ENCODE measurements at regions not wholly inside any gene's neighbourhood (a gene's known extent, or its start where the extent isn't known, plus 50 kb on each side); places are given as distances from the start of the nearest gene placed in this dataset.

GRCh38 chr9:23232831-23233230 is 593.2 kb downstream of the ELAVL2 start:
- TF ChIP-seq, protein P1, sequence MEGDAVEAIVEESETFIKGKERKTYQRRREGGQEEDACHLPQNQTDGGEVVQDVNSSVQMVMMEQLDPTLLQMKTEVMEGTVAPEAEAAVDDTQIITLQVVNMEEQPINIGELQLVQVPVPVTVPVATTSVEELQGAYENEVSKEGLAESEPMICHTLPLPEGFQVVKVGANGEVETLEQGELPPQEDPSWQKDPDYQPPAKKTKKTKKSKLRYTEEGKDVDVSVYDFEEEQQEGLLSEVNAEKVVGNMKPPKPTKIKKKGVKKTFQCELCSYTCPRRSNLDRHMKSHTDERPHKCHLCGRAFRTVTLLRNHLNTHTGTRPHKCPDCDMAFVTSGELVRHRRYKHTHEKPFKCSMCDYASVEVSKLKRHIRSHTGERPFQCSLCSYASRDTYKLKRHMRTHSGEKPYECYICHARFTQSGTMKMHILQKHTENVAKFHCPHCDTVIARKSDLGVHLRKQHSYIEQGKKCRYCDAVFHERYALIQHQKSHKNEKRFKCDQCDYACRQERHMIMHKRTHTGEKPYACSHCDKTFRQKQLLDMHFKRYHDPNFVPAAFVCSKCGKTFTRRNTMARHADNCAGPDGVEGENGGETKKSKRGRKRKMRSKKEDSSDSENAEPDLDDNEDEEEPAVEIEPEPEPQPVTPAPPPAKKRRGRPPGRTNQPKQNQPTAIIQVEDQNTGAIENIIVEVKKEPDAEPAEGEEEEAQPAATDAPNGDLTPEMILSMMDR (conservative IDR thresholded peaks at IDR 0.05 in 1 of 2, IDR thresholded peaks at IDR 0.05 in 1 of 2; ENCODE audit: extremely low read depth in 1 of 2, insufficient read depth in 1 of 2, low read depth in 1 of 2, low read length in 2 of 2), result no peak
- TF ChIP-seq EZH2 (IDR thresholded peaks at IDR 0.05; ENCODE audit: borderline replicate concordance, low read length), result no peak
